HT1080 (cell line): ENCODE measurements at regions not wholly inside any gene's neighbourhood (a gene's known extent, or its start where the extent isn't known, plus 50 kb on each side); places are given as distances from the start of the nearest gene placed in this dataset.
A peak's percentile ranks its signal among the peaks of the same experiment; 100 is the strongest.

ENCODE experiments used
- DNase-seq: peaks from one replicate; pipeline ENCODE4 v3.0.0-alpha.2; 2015; ENCODE audit warnings: low read depth

DNA sequence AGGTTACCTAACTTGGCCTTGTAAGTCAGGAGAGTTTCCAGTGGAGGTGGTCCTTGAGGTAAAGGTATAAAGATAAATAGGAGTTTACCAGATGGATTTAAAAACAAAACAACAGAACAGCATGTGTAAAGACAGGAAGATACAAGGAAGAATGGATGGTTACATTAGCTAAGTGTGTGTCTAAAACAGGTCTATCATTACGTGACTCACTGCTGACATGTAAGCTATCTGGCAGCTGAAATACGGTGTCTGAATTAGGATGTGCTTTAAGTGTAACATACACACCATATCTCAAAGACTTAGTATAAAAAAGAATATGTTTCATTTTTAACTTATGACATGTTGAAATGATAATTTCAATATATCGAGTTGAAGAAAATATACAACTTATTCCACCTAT, 405.1 kb upstream of the ADAMTSL1 start:
- DNase-seq = no peak

- peak; percentile 23 for DNase-seq
Measured at GRCh38 chr9:18071651-18072060, 402.3 kb upstream of the ADAMTSL1 start.

- no peak for DNase-seq
Measured at GRCh38 chr9:18073002-18073401, 401.0 kb upstream of the ADAMTSL1 start.

GRCh38 chr9:18074041-18074440, 399.9 kb upstream of the ADAMTSL1 start:
- no peak for DNase-seq

DNA sequence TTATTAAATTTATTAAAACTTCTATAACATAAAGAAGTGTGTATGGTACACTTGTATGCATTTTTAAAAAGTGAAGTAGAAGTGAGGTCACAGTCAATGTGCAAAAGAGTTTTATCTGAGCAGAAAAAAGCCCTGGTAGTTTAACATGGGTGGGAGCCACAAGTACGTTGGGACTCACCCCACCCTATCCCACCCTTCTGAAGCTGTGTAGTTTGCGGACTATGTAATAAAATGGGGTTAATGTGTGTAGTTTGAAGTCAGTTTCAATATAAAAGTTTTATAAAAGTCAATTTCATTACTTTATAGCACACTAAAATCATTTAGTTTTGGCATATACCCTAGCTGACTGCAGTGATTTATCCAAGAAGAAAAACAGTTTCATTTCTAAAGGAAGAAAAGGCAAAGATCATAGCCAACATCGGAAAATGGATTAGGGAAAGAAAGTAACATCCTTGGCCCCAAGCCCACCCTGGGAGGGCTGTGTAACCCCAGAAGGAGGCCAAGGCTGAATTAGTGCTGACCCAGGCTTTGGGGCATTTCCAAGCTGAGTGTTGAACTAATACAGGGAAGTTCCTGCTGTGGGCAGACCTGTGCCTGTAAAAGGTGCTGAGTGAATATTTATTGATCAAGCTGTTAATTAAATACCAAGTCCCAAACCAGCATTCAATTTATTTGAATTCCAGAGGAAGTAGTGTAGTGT, 398.6 kb upstream of the ADAMTSL1 start:
- DNase-seq = no peak

GRCh38 chr9:18077941-18078678, 395.8 kb upstream of the ADAMTSL1 start:
- DNase-seq = no peak

GRCh38 chr9:18092138-18092537, 381.8 kb upstream of the ADAMTSL1 start:
- DNase-seq = no peak

GRCh38 chr9:18106006-18106560, 367.9 kb upstream of the ADAMTSL1 start:
- DNase-seq = no peak

DNA sequence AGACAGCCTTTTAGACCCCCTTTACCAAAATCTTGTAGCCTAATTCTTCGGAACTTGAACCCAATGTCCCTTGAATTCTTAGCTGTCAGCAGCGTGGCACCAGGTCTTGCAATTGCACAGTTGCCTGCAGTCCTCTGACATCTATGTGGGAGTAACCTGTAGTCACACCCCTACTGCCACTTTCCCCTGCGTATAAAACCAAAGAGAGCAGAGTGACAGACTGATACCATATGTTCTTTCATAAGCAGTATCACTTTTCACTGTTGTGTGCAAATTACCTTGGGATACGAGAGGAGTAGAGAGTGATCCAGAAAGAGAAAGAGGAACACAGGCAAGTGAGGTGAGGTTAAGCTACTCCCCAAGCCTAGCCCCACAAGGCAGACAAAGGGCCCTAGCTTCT, 364.3 kb upstream of the ADAMTSL1 start:
- no peak for DNase-seq

DNA sequence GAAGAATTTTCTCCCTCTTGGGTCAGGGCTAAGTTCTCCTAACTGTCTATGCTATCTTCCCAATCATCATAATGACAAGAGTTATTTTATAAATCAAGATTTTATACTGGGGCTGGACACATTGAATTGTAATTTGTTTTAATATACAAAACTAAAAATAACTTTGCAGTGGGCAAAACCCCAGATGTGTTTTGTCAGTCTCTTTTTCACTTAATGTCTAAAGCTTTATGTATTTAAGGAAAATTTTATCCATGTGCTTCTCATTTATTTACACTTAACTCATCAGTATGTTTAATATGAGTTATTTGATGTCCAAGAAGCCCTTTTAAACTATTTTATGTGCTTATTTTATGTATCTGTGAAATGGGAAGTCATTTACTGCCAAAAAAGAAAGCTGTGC, 362.8 kb upstream of the ADAMTSL1 start:
- DNase-seq = no peak

- no peak for DNase-seq
Measured at GRCh38 chr9:18114559-18115475, 359.1 kb upstream of the ADAMTSL1 start.

- DNase-seq = no peak
Measured at GRCh38 chr9:18118268-18118667, 355.7 kb upstream of the ADAMTSL1 start.

DNA sequence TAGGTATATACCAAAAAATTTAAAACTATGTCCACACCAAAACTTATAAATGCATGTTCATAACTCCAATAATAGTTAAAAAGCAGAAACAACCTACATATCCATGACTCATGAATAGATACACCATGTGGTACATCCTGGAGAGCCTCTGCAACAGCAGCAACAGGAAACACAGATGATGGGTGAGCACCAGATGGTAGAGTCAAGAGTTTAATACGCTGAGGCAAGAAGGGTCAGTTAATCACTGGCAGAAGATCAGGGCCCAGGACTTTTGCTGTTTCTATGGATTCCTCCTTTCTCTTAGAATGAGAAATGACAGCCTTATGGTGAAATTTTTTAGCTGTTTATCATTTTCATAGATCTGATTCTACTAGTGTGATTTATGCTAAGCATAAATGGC, 351.8 kb upstream of the ADAMTSL1 start:
- peak; percentile 20 for DNase-seq

- DNase-seq = no peak
Measured at GRCh38 chr9:18124760-18125159, 349.2 kb upstream of the ADAMTSL1 start.

DNA sequence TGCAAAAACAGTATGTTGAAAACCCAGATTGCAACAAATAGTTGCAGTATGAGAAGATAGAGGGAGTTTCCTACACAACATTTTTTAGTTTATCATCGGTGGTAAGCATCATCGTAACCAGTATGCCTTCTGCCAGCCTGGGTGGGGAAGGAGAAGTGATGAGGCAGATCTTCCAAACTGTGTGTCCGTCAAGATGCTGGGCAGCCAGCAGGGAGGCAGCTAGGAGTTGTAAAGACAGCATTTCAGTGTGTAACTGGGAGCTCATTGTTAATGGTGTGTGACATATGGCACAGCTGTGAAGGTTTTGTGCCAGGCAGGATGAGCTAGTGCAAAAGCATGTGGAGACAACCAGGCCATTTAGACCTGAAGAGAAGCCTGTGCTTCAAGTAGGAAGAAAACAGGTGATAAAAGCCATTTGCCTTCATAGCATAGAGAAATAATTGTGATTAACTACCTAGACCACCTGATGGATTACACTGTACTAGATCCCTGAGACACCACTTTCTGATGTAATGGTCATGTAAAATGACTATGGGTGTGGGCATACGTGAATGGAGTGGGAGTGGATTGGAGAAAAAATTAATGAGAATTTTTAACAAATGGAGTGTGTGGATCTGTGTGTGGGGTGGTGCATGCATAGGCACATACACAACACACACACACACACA, 347.0 kb upstream of the ADAMTSL1 start:
- DNase-seq = no peak

- DNase-seq = no peak
Measured at GRCh38 chr9:18127499-18127875, 346.5 kb upstream of the ADAMTSL1 start.

DNA sequence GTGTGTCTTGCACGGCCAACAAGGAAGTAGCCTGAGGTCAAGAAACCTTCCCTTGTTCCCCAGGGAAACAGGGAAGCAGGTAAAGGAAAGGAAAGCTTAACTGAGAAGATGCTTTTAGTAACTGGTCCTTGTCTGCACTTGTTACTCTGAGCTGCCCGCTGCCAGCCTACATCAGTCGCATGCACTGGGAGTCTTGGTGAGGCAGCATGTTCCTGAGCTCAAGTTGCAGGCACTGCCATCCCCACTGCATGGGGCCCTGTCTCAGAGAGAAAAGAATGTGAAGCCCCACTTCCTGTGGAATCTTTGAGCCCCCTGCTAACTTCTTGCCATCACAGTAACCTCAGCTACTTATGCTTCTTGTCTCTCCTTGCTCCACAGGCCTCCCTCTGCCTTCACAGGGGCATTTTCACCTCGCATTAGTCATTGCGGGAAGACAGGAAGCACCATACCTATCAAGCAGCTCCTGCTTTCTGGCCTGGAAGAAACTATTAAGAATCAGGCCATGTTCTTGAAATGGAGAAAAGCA, 344.1 kb upstream of the ADAMTSL1 start:
- no peak for DNase-seq

DNA sequence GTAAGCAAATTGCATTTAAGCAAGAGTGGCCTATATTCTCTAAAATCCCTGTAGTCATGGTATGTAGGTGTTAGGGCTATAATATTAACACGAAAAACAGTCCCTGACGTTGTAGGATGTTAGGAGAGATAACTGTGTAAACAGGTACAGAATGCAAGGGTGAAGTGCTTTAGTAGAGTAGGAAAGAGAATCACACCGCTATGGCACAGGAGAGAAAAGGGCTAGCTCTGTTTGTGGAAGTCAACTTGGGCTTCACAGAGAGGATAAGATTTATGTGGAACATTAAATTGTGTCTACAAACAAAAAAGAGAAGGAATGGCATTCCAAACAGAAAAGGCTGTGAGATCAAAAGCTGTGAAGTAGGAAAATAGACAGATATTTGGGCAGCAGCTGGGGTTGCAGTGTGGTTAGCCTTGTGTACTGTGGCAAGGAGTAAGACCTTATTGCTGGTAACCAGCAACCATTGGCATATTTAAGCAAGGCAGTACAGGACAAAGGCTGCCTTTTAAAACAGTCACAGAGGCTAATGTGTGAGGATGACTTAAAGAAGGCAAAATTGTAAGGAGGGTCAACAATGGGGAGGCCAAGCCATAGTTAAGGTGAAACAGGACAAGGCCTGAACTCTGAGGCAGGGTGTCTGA, 337.5 kb upstream of the ADAMTSL1 start:
- no peak for DNase-seq

DNA sequence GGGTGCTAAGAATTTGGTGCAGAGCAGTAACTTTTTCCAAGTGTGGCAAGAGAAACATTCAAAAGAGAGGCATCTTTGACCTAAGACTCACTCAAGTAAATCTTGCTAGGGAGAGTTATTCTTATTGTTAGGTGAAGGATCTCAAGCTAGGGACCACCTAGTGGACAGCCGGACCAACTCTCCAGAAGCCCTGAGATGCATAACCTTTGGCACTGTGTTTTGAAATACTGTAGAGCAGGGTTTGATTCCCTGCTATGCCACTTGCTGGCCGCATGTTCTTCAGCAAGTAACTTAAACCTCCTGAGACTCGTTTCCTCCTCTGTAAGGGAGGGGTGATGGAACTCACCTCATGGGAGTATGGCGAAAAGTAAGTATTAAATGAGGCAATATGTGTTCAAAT, 336.1 kb upstream of the ADAMTSL1 start:
- peak; percentile 8 for DNase-seq

DNA sequence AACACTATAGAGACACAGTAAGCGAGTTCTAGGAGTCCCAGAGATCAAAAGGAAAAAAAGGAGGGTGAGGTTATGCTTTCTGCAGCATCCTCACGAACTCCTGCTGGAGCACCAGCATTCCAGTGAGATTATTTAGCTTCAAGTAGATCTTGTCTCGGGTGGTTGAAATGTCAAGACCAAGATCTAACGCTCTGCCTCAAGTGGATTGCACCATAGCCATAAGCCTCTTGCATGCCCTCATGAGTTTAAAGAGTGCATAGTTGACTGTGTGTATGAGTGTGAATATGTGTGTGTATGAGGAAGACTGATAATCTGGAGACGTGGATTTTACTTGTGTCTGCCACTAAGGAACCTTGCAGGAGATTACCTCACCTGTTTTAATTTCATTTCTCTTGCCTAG, 335.3 kb upstream of the ADAMTSL1 start:
- DNase-seq = no peak
